ENCODE measurements at regions not wholly inside any gene's neighbourhood (a gene's known extent, or its start where the extent isn't known, plus 50 kb on each side); places are given as distances from the start of the nearest gene placed in this dataset.
A peak's percentile ranks its signal among the peaks of the same experiment; 100 is the strongest.

DNA sequence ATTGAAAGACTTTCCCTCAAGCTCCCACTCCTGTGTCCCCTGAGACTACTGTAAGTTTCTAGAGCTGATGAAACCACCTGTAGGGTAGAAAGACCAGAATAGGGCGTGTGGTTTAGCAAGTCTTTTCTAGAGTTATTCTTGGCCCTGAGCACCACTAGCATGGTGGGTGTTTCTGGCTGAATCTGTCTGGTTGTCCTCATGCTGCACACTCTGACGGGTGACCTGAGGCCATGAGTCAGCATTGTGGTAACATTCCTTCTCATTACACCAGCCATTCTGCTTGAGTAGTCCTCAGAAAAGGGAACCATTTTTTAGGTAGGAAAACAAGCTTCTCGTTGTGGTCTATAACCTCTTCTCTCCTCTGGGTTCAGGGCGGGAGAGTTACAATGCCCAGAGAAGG is 250.3 kb downstream of the SNX13 start:
- FAIRE-seq (no peak), DNase-seq (ENCODE audit: insufficient read length, low spot score) (no peak)
- TF ChIP-seq, protein P1, sequence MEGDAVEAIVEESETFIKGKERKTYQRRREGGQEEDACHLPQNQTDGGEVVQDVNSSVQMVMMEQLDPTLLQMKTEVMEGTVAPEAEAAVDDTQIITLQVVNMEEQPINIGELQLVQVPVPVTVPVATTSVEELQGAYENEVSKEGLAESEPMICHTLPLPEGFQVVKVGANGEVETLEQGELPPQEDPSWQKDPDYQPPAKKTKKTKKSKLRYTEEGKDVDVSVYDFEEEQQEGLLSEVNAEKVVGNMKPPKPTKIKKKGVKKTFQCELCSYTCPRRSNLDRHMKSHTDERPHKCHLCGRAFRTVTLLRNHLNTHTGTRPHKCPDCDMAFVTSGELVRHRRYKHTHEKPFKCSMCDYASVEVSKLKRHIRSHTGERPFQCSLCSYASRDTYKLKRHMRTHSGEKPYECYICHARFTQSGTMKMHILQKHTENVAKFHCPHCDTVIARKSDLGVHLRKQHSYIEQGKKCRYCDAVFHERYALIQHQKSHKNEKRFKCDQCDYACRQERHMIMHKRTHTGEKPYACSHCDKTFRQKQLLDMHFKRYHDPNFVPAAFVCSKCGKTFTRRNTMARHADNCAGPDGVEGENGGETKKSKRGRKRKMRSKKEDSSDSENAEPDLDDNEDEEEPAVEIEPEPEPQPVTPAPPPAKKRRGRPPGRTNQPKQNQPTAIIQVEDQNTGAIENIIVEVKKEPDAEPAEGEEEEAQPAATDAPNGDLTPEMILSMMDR (IDR thresholded peaks at IDR 0.05; ENCODE audit: insufficient read depth, missing control alignments) = no peak

DNA sequence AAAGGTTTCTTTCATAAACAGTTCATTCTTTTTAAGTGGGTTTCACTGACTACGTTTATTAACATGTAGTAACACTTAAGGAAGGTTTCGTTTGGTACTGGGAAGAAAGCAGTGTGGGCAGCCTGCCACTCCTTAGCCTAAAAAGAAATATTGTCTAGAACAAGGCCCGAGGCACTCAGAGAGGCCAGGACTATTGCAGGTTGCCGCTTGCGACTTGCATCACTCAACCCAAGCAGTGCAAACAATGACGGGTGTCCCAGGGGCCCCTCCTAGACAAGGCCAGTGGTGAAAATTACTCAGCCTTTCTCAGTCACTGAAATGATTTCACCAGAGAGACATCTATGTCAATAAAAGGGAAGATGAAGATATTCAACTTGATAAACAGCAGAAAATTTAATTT is 243.9 kb downstream of the SNX13 start:
- TF ChIP-seq, protein P1 (IDR thresholded peaks at IDR 0.05; ENCODE audit: insufficient read depth, missing control alignments) = no peak
- no peak for DNase-seq (ENCODE audit: insufficient read length, low spot score)
- no peak for FAIRE-seq

DNA sequence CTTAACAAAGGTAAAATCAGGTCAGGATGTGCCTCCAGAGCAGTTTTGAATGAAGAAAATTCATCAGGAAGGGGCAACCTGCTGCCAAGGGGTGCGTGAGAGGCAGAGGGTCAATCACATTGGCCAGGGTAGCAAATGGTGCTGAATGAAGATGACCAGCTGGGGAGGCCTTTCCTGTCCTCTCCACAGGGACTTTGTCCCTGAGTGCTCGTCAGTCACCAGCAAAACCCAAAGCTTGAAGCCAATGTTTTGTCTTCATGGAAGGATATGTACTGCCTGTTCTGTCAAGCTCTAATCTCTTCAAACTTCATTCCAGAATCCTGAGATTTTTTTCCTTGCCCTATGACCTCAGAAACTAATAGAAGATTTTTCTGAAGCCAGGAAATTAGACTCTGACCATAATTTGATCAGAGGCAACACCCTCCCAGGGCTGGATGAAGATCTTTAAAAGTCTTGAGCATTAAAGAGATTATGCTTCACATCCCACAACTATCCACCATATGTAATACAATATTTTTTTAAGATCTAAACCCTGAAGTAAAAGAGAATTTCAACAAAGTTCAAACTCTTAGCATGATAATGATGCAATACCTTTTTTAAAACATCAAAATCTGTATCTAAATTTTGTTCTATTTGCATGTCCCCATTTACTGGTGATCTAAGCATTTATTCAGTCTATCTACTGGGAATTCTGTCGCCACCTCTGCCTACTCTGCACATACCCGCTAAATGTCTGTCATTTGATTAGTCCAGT is 243.0 kb downstream of the SNX13 start:
- DNase-seq (ENCODE audit: insufficient read length, low spot score) = no peak
- TF ChIP-seq, protein P1 (IDR thresholded peaks at IDR 0.05; ENCODE audit: insufficient read depth, missing control alignments) = no peak
- FAIRE-seq = no peak

DNA sequence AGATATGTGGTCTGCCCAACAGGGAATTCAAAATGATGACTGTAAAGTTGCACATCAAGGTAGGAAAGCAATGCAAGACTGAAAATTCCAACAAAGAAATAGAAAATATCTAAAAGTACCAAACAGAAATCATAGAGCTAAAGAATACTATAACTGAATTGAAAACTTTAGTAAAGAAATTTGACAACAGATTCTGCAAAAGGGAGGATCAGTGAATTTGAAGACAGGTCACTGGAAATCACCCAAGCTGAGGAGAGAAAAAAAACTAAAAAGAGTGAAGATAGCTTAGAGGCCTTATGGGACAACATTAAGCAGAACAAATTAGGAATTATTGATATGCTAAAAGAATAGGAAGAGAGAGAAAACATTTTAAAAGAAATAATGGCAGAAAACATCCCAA is 240.6 kb downstream of the SNX13 start:
- TF ChIP-seq, protein P1 (IDR thresholded peaks at IDR 0.05; ENCODE audit: insufficient read depth, missing control alignments) = no peak
- DNase-seq (ENCODE audit: insufficient read length, low spot score) (no peak), FAIRE-seq (no peak)

DNA sequence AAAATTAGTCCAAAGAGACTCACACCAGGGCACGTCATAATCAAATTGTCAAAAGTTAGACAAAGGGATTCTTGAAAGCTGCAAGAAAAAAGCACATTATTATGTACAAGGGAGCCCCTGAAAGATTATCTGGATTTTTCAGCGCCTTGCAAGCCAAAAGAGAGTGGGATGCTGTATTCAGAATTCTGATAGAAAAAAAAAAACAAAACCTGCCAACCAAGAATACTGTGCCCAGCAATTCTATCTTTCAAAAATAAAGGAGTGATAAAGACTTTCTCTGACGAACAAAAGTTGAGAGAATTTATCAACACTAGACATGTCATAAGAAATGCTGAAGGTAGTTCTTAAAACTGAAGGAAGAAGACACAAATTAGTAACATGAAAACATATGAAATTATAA is 240.2 kb downstream of the SNX13 start:
- DNase-seq (ENCODE audit: insufficient read length, low spot score) (no peak), FAIRE-seq (no peak)
- TF ChIP-seq, protein P1 (IDR thresholded peaks at IDR 0.05; ENCODE audit: insufficient read depth, missing control alignments) = no peak

DNA sequence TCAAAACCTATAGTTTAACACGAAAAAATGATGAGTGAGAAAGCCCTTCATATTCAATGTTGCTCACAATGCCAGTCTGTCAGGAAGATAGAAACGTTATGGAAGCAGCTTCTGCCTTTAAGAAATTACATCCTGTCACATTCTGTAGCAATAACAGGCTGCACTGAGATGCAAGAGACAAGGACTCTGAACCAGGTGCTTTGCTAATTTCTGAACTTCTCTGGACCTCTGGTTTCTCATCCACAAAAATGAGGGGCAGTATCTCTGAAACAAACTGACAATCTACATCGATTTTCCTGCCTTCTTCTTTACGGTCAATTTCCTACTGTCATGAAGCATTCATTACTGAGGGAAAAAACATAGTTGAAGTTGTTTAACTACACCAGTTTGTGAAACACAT is 234.0 kb downstream of the SNX13 start:
- TF ChIP-seq, protein P1 (IDR thresholded peaks at IDR 0.05; ENCODE audit: insufficient read depth, missing control alignments) = no peak
- DNase-seq (ENCODE audit: insufficient read length, low spot score) = no peak
- FAIRE-seq = no peak

DNA sequence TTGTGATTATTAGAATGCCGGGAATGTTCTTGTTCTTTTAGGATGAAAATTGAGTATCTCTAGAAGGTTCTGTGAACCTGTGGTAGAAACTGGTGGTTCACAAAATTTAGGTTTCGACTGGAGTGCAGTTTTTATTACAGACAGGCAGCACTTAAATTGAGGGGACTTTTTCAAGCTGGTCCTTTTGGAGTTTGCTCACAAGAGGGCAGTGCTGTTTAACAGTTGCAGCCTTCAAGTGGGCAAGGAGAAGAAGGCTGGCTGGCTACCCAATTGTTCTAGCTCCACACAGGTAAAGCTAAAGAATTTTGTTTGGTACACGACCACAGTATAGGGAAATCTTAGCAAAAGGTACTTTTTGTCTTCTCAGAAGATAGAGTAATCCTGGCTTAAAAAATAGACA is 233.6 kb downstream of the SNX13 start:
- TF ChIP-seq, protein P1 (IDR thresholded peaks at IDR 0.05; ENCODE audit: insufficient read depth, missing control alignments) = peak; percentile 85
- no peak for FAIRE-seq
- no peak for DNase-seq (ENCODE audit: insufficient read length, low spot score)
